Peyer's patch (tissue), 4 donors: ENCODE measurements at regions not wholly inside any gene's neighbourhood (a gene's known extent, or its start where the extent isn't known, plus 50 kb on each side); places are given as distances from the start of the nearest gene placed in this dataset.
"Not testable (repeated sequence)": the region's sequence is repeated elsewhere in the genome, so short reads cannot be mapped to it uniquely, and the experiment has no call there.

Experiments
- DNase-seq, 3 donors: peaks; one replicate each; pipeline ENCODE4 v3.0.0-alpha.2; 2017 to 2019
- H3K27ac ChIP-seq, 4 donors: fragments of 200-600 bp; sonication (generic); one replicate each; pipeline ENCODE4 v1.5.1; 2016 to 2019
- H3K27me3 ChIP-seq, 2 donors: fragments of 200-600 bp; sonication (generic); one replicate each; pipeline ENCODE4 v1.5.1; 2019
- H3K36me3 ChIP-seq, 3 donors: fragments of 200-600 bp; sonication (generic); one replicate each; pipeline ENCODE4 v1.5.1; 2016 to 2019
- H3K4me1 ChIP-seq, 4 donors: fragments of 200-600 bp; sonication (generic); one replicate each; pipeline ENCODE4 v1.5.1; 2016 to 2019
- H3K4me3 ChIP-seq, 4 donors: fragments of 200-600 bp; sonication (generic); 1 replicate in 3 of 4; 2 replicates in 1 of 4; pipeline ENCODE4 v1.5.1; 2016 to 2019; ENCODE audit warnings: mild to moderate bottlenecking in 1 of 4
- H3K9me3 ChIP-seq, 4 donors: fragments of 200-600 bp; sonication (generic); one replicate each; pipeline ENCODE4 v1.5.1; 2016 to 2019; ENCODE audit warnings: mild to moderate bottlenecking in 1 of 4
- POLR2A ChIP-seq, 2 donors: fragments of 450-650 bp; IDR thresholded peaks; one replicate each; pipeline ENCODE4 v1.5.1; 2017; ENCODE audit warnings: antibody characterized with exemption in 2 of 2, mild to moderate bottlenecking in 2 of 2, moderate library complexity in 2 of 2
- TF ChIP-seq, protein P1 (sequence below), 6 experiments: fragments of 450-650 bp in 4 of 6; fragments of 200-600 bp in 2 of 6; sonication (generic) in 1 of 6; IDR thresholded peaks; one replicate each; pipeline ENCODE4 v1.5.1; 2017 to 2019; ENCODE audit warnings: antibody characterized with exemption in 6 of 6, mild to moderate bottlenecking in 3 of 6, moderate library complexity in 1 of 6

DNA sequence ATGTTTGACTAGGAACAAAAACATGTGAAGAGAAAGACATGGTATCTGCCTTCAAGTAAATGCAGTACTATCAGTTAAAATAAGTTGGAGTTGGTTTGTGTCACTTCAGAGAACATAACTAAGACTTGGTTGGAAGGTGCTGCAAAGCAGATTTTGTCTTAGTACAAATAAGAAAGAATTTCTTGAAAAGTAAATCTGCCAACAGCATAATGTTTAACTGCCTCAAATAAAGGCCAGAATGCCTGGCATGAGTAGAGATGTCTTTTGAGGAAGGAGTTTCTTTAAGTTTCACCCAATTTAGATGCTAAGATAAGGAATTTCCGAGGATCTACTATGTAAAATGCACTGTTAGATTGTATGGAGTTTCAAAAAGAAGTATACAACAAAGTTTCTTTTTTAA is 409.7 kb downstream of the PIK3C3 start:
- Histone ChIP-seq H3K27ac (no peak overlapping the region), H3K9me3 (no peaks in the 10 kb centered on the region), H3K36me3 (no peaks in the 10 kb centered on the region), H3K4me1 (no peaks in the 10 kb centered on the region), H3K4me3 (no peak overlapping the region), H3K27me3 (no peaks in the 10 kb centered on the region)
- no peak for TF ChIP-seq POLR2A (IDR thresholded peaks at IDR 0.05)
- TF ChIP-seq, protein P1, sequence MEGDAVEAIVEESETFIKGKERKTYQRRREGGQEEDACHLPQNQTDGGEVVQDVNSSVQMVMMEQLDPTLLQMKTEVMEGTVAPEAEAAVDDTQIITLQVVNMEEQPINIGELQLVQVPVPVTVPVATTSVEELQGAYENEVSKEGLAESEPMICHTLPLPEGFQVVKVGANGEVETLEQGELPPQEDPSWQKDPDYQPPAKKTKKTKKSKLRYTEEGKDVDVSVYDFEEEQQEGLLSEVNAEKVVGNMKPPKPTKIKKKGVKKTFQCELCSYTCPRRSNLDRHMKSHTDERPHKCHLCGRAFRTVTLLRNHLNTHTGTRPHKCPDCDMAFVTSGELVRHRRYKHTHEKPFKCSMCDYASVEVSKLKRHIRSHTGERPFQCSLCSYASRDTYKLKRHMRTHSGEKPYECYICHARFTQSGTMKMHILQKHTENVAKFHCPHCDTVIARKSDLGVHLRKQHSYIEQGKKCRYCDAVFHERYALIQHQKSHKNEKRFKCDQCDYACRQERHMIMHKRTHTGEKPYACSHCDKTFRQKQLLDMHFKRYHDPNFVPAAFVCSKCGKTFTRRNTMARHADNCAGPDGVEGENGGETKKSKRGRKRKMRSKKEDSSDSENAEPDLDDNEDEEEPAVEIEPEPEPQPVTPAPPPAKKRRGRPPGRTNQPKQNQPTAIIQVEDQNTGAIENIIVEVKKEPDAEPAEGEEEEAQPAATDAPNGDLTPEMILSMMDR (IDR thresholded peaks at IDR 0.05) = no peak
- DNase-seq = no peak

DNA sequence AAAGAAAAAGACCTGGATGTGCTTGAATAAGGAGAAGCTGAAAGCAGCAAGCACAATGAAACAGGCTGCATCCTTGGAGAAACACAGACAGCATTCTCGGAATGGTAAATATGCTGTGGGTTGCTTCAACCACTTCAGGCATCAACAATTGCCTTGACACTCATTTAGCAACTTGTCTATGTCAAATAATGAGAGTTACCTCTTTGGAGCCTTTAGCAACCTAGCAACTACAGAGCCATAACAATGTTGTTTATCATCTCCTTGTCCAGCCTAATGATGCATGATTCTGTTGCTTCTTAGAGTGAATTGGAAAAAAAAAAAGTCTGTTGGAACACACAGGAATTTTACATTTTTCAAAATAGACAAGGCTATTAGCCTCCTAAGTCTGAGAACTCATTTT is 410.6 kb downstream of the PIK3C3 start:
- Histone ChIP-seq H3K4me3 (no peak overlapping the region), H3K27me3 (no peaks in the 10 kb centered on the region), H3K4me1 (no peaks in the 10 kb centered on the region), H3K36me3 (no peaks in the 10 kb centered on the region), H3K9me3 (no peaks in the 10 kb centered on the region), H3K27ac (no peak overlapping the region)
- DNase-seq = no peak
- TF ChIP-seq, protein P1 (IDR thresholded peaks at IDR 0.05) = no peak
- no peak for TF ChIP-seq POLR2A (IDR thresholded peaks at IDR 0.05)

DNA sequence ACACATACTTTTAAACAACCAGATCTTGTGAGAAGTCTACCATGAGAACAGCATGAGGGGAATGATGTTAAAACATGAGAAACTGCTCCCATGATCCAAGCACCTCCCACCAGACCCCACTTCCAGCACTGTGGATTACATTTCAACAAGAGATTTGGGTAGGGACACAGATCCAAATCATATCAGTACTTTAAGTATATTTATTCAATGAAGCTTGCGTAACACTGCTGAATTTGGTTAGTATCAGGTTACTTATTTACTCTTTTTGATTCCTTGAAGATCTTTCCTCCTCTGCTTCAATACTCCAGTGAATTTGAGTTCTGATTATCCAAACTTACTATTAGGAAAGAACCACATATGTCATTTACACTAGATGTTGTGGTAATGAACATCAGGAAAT is 418.6 kb downstream of the PIK3C3 start:
- TF ChIP-seq POLR2A (IDR thresholded peaks at IDR 0.05) = no peak
- TF ChIP-seq, protein P1 (IDR thresholded peaks at IDR 0.05) = no peak
- no peak for DNase-seq
- H3K27me3 ChIP-seq = no peaks in the 10 kb centered on the region
- H3K4me3 ChIP-seq = no peak overlapping the region
- no peak overlapping the region for H3K27ac ChIP-seq
- H3K36me3 ChIP-seq = no peaks in the 10 kb centered on the region
- no peaks in the 10 kb centered on the region for H3K4me1 ChIP-seq
- no peaks in the 10 kb centered on the region for H3K9me3 ChIP-seq

DNA sequence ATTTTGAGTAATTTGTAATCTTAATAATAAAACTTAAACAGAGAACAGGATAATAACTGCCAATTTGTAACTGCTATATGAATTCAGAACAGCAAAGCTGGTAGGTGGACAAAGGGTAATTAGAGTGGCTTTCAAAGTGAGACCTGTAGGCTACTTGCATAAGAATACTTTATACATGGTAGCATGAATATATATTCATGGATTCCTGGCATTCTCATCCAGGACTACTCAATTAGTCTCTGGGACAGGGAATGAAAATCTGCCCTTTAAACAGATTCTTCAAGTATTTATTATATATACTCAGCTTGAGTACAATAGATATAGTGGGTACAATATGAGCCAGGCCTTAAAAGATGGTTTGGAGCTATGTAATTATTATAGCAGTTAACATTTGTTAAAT is 419.9 kb downstream of the PIK3C3 start:
- no peaks in the 10 kb centered on the region for H3K9me3 ChIP-seq
- no peak for TF ChIP-seq POLR2A (IDR thresholded peaks at IDR 0.05)
- no peak overlapping the region for H3K4me3 ChIP-seq
- H3K36me3 ChIP-seq = no peaks in the 10 kb centered on the region
- no peak overlapping the region for H3K27ac ChIP-seq
- no peaks in the 10 kb centered on the region for H3K4me1 ChIP-seq
- no peaks in the 10 kb centered on the region for H3K27me3 ChIP-seq
- DNase-seq = no peak

DNA sequence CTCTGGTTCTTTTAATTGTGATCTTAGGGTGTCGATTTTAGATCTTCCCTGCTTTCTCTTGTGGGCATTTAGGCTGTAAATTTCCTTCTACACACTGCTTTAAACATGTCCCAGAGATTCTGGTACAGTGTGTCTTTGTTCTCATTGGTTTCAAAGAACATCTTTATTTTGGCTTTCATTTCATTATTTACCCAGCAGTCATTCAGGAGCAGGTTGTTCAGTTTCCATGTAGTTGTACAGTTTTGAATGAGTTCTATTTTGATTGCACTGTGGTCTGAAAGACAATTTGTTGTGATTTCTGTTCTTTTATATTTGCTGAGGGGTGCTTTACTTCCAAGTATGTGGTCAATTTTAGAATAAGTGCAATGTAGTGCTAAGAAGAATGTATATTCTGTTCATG is 423.8 kb downstream of the PIK3C3 start:
- not testable (repeated sequence) for H3K36me3 ChIP-seq, H3K27me3 ChIP-seq, H3K4me1 ChIP-seq, H3K4me3 ChIP-seq, H3K9me3 ChIP-seq, H3K27ac ChIP-seq, DNase-seq

DNA sequence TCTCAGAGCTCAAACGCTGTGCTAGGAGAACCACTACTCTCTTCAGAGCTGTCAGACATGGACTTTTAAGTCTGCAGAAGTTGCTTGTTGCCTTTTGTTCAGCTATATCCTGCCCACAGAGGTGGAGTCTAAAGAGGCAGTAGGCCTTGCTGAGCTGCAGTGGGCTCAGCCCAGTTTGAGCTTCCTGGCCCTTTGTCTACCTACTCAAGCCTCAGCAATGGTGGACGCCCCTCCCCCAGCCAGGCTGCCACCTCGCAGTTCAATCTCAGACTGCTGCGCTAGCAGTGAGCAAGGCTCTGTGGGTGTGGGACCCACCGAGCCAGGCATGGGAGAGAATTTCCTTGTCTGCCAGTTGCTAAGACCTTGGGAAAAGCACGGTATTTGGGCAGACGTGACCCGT is 426.2 kb downstream of the PIK3C3 start:
- H3K36me3 ChIP-seq, H3K4me3 ChIP-seq, H3K27me3 ChIP-seq, H3K27ac ChIP-seq, DNase-seq, H3K9me3 ChIP-seq, H3K4me1 ChIP-seq: not testable (repeated sequence)

DNA sequence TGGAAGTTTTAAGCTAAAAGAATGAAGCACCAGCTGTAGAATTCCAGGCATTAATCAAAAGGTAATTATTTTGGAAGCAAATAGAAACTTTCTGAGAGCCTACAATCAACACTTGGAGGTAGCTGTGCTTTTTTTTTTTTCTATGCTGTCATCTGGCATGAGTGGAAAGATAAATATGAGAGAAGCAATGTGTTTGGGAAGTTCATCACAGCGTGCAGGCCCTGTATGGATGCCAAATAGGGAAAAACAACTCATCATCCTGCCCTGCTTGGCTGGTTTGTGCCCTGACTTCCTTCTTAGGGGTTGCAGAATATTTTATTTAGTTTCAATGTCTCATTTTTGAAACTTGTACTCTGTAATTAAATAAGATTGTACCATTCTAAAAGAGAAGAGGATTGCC is 437.4 kb downstream of the PIK3C3 start:
- DNase-seq = no peak
- H3K36me3 ChIP-seq = no peaks in the 10 kb centered on the region
- no peaks in the 10 kb centered on the region for H3K9me3 ChIP-seq
- no peak for TF ChIP-seq POLR2A (IDR thresholded peaks at IDR 0.05)
- TF ChIP-seq, protein P1 (IDR thresholded peaks at IDR 0.05) = no peak
- H3K27ac ChIP-seq = no peak overlapping the region
- no peak overlapping the region for H3K4me3 ChIP-seq
- no peaks in the 10 kb centered on the region for H3K4me1 ChIP-seq
- no peaks in the 10 kb centered on the region for H3K27me3 ChIP-seq
